ENCODE measurements at regions not wholly inside any gene's neighbourhood (a gene's known extent, or its start where the extent isn't known, plus 50 kb on each side); places are given as distances from the start of the nearest gene placed in this dataset.

DNA sequence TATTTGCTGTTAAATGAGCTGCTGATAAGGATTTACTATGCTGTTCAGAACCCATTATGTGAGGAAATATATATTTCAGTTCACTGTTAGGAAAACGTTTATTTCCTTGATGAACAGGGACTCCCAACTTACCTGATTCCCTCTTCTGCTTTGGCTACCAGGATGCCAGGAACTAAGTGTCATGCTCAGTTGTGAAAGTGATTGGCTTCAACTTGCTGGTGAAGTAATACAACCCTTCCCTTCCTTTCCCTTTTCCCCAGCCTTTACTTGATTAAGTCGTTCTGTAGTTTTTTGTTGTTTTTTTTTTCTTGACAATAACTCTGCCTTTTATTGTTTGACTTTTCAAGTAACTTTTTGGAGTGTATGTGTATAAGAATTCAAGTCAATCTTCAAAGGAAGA lies 309.3 kb downstream of the DOCK8 start:
- POLR2A ChIA-PET, result no interaction called here
- no peaks in the 10 kb centered on the region for H3K9me3 ChIP-seq
- H3K27me3 ChIP-seq (ENCODE audit: insufficient read depth), result peaks cover 9% of the 10 kb centered on the region; the same call in 1 of the 2 replicates
- TF ChIP-seq MXI1 (IDR thresholded peaks at IDR 0.05; ENCODE audit: low read depth, low read length) (no peak), TEAD4 (IDR thresholded peaks at IDR 0.05; ENCODE audit: borderline replicate concordance, insufficient read depth) (no peak), TCF12 (IDR thresholded peaks at IDR 0.05) (no peak), MEF2A (IDR thresholded peaks at IDR 0.05; ENCODE audit: borderline replicate concordance, low read depth) (no peak), SMC3 (IDR thresholded peaks at IDR 0.05; ENCODE audit: low read depth, low read length) (no peak), CTCF (IDR thresholded peaks at IDR 0.05) (no peak)
- TF ChIP-seq, protein P1, sequence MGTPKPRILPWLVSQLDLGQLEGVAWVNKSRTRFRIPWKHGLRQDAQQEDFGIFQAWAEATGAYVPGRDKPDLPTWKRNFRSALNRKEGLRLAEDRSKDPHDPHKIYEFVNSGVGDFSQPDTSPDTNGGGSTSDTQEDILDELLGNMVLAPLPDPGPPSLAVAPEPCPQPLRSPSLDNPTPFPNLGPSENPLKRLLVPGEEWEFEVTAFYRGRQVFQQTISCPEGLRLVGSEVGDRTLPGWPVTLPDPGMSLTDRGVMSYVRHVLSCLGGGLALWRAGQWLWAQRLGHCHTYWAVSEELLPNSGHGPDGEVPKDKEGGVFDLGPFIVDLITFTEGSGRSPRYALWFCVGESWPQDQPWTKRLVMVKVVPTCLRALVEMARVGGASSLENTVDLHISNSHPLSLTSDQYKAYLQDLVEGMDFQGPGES (IDR thresholded peaks at IDR 0.05; ENCODE audit: low read depth, low read length), result no peak
- TF ChIP-seq, protein P2, sequence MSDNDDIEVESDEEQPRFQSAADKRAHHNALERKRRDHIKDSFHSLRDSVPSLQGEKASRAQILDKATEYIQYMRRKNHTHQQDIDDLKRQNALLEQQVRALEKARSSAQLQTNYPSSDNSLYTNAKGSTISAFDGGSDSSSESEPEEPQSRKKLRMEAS (IDR thresholded peaks at IDR 0.05; ENCODE audit: low read depth), result no peak
- DNase-seq, result no peak
- H3K4me1 ChIP-seq (ENCODE audit: control insufficient read depth in 1 of 2, insufficient read depth in 2 of 2, low read depth in 1 of 2, low read length in 1 of 2), result no peaks in the 10 kb centered on the region
- no peaks in the 10 kb centered on the region for H4K20me1 ChIP-seq (ENCODE audit: insufficient read depth)
- H3F3A ChIP-seq (replicated peaks; ENCODE audit: insufficient read depth), result no peaks in the 10 kb centered on the region
- CTCF ChIA-PET, result no interaction called here
- H3K4me2 ChIP-seq, result no peak overlapping the region
- no peak overlapping the region for H3K27ac ChIP-seq (ENCODE audit: low read depth in 2 of 2, low read length in 1 of 2)
- no peaks in the 10 kb centered on the region for H3K36me3 ChIP-seq (replicated peaks in 1 of 2; ENCODE audit: control insufficient read depth in 1 of 2, insufficient read depth in 2 of 2, low read length in 1 of 2)
- H3K79me2 ChIP-seq (ENCODE audit: insufficient read depth), result no peaks in the 10 kb centered on the region
- no peak overlapping the region for H3K4me3 ChIP-seq (ENCODE audit: low read depth in 2 of 2, low read length in 1 of 2)
- 8% methylated on average over 2 of the region's 2 CpGs for WGBS (ENCODE audit: low lambda C conversion rate)
- H3K9me2 ChIP-seq, result no peaks in the 10 kb centered on the region
- H3K9ac ChIP-seq, result no peak overlapping the region
- no peak overlapping the region for H2AFZ ChIP-seq (ENCODE audit: low read depth)

GRCh38 chr9:526904-527591 lies 312.4 kb downstream of the DOCK8 start:
- Histone ChIP-seq H3K27me3 (ENCODE audit: insufficient read depth) (peaks cover 22% of the 10 kb centered on the region; the same call in 1 of the 2 replicates), H3K79me2 (ENCODE audit: insufficient read depth) (no peaks in the 10 kb centered on the region), H3K9me2 (no peaks in the 10 kb centered on the region), H3K27ac (ENCODE audit: low read depth in 2 of 2, low read length in 1 of 2) (no peak overlapping the region), H4K20me1 (ENCODE audit: insufficient read depth) (no peaks in the 10 kb centered on the region), H3K9me3 (no peaks in the 10 kb centered on the region), H3K9ac (no peak overlapping the region), H3K4me2 (no peak overlapping the region), H3K36me3 (replicated peaks in 1 of 2; ENCODE audit: control insufficient read depth in 1 of 2, insufficient read depth in 2 of 2, low read length in 1 of 2) (no peaks in the 10 kb centered on the region), H3K4me3 (ENCODE audit: low read depth in 2 of 2, low read length in 1 of 2) (no peak overlapping the region), H3K4me1 (ENCODE audit: control insufficient read depth in 1 of 2, insufficient read depth in 2 of 2, low read depth in 1 of 2, low read length in 1 of 2) (no peaks in the 10 kb centered on the region), H3F3A (replicated peaks; ENCODE audit: insufficient read depth) (no peaks in the 10 kb centered on the region), H2AFZ (ENCODE audit: low read depth) (no peak overlapping the region)
- ChIA-PET CTCF (no interaction called here), POLR2A (no interaction called here)
- WGBS (ENCODE audit: low lambda C conversion rate), result 34% methylated on average over 11 of the region's 11 CpGs
- no peak for DNase-seq
- TF ChIP-seq CTCF (IDR thresholded peaks at IDR 0.05) (no peak), TEAD4 (IDR thresholded peaks at IDR 0.05; ENCODE audit: borderline replicate concordance, insufficient read depth) (no peak), NRF1 (IDR thresholded peaks at IDR 0.05; ENCODE audit: low read depth, low read length) (no peak), FOSL2 (IDR thresholded peaks at IDR 0.05; ENCODE audit: borderline replicate concordance, low read depth) (no peak), MEF2A (IDR thresholded peaks at IDR 0.05; ENCODE audit: borderline replicate concordance, low read depth) (no peak), ELF1 (IDR thresholded peaks at IDR 0.05) (no peak), EZH2phosphoT487 (IDR thresholded peaks at IDR 0.05; ENCODE audit: borderline replicate concordance, low read depth) (no peak)
- TF ChIP-seq, protein P3, sequence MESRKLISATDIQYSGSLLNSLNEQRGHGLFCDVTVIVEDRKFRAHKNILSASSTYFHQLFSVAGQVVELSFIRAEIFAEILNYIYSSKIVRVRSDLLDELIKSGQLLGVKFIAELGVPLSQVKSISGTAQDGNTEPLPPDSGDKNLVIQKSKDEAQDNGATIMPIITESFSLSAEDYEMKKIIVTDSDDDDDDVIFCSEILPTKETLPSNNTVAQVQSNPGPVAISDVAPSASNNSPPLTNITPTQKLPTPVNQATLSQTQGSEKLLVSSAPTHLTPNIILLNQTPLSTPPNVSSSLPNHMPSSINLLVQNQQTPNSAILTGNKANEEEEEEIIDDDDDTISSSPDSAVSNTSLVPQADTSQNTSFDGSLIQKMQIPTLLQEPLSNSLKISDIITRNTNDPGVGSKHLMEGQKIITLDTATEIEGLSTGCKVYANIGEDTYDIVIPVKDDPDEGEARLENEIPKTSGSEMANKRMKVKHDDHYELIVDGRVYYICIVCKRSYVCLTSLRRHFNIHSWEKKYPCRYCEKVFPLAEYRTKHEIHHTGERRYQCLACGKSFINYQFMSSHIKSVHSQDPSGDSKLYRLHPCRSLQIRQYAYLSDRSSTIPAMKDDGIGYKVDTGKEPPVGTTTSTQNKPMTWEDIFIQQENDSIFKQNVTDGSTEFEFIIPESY (IDR thresholded peaks at IDR 0.05; ENCODE audit: borderline replicate concordance, low read depth), result no peak

Data from SK-N-SH (cell line).